ENCODE measurements at regions not wholly inside any gene's neighbourhood (a gene's known extent, or its start where the extent isn't known, plus 50 kb on each side); places are given as distances from the start of the nearest gene placed in this dataset.

- CTCF ChIA-PET: no interaction called here
- H3K27ac ChIP-seq (ENCODE audit: extremely low read depth, low read depth, low read length): no peak overlapping the region
- H3K36me3 ChIP-seq (ENCODE audit: control insufficient read depth in 2 of 2, insufficient read depth in 1 of 2, low read length in 2 of 2): no peaks in the 10 kb centered on the region
- H3K4me1 ChIP-seq (ENCODE audit: control insufficient read depth, insufficient read depth, low read length): no peaks in the 10 kb centered on the region
- TF ChIP-seq ZNF354C (tag by site-specific recombination; IDR thresholded peaks at IDR 0.05; ENCODE audit: borderline replicate concordance, low read depth) (no peak), ZBTB8A (tag by site-specific recombination; IDR thresholded peaks at IDR 0.05) (no peak), TCF7L2 (IDR thresholded peaks at IDR 0.05; ENCODE audit: borderline replicate concordance, low read depth, low read length) (no peak), ZNF747 (tag by site-specific recombination; IDR thresholded peaks at IDR 0.05) (no peak), ZNF600 (tag by site-specific recombination; IDR thresholded peaks at IDR 0.05) (no peak), ZNF664 (tag by site-specific recombination; IDR thresholded peaks at IDR 0.05) (no peak), ZNF843 (tag by site-specific recombination; IDR thresholded peaks at IDR 0.05) (no peak)
- no peak overlapping the region for H3K4me3 ChIP-seq (ENCODE audit: low read depth, low read length)
- H3K9me3 ChIP-seq (ENCODE audit: control insufficient read depth, insufficient read depth, low read depth, low read length): no peaks in the 10 kb centered on the region
- POLR2A ChIA-PET: no interaction called here
Measured at GRCh38 chr4:137278431-137278830, 253.9 kb downstream of the PCDH18 start.

- TF ChIP-seq ZBTB10 (tag by site-specific recombination; IDR thresholded peaks at IDR 0.05) (no peak), ZNF24 (tag by site-specific recombination; IDR thresholded peaks at IDR 0.05) (no peak), YY1 (tag by site-specific recombination; IDR thresholded peaks at IDR 0.05) (no peak), HOXA7 (CRISPR knock-in tag; IDR thresholded peaks at IDR 0.05; ENCODE audit: borderline replicate concordance) (no peak), ZBTB21 (tag by site-specific recombination; IDR thresholded peaks at IDR 0.05) (no peak), ZNF707 (tag by site-specific recombination; IDR thresholded peaks at IDR 0.05) (no peak), ZNF214 (tag by site-specific recombination; IDR thresholded peaks at IDR 0.05; ENCODE audit: borderline replicate concordance) (no peak), ZNF585B (tag by site-specific recombination; IDR thresholded peaks at IDR 0.05) (no peak), ZNF596 (tag by site-specific recombination; IDR thresholded peaks at IDR 0.05) (no peak), ZNF311 (tag by site-specific recombination; IDR thresholded peaks at IDR 0.05; ENCODE audit: borderline replicate concordance) (no peak), ZNF10 (tag by site-specific recombination; IDR thresholded peaks at IDR 0.05) (no peak), ZNF132 (tag by site-specific recombination; IDR thresholded peaks at IDR 0.05; ENCODE audit: borderline replicate concordance) (no peak), KLF16 (tag by site-specific recombination; IDR thresholded peaks at IDR 0.05) (no peak), ZNF747 (tag by site-specific recombination; IDR thresholded peaks at IDR 0.05) (no peak), ZNF248 (tag by site-specific recombination; IDR thresholded peaks at IDR 0.05) (no peak), ZNF529 (tag by site-specific recombination; IDR thresholded peaks at IDR 0.05; ENCODE audit: insufficient replicate concordance) (no peak)
- H3K4me1 ChIP-seq (ENCODE audit: control insufficient read depth, insufficient read depth, low read length): no peaks in the 10 kb centered on the region
- H3K4me3 ChIP-seq (ENCODE audit: low read depth, low read length): no peak overlapping the region
- ChIA-PET POLR2A (no interaction called here), CTCF (no interaction called here)
- no peaks in the 10 kb centered on the region for H3K36me3 ChIP-seq (ENCODE audit: control insufficient read depth in 2 of 2, insufficient read depth in 1 of 2, low read length in 2 of 2)
- H3K27ac ChIP-seq (ENCODE audit: extremely low read depth, low read depth, low read length): no peak overlapping the region
- no peaks in the 10 kb centered on the region for H3K9me3 ChIP-seq (ENCODE audit: control insufficient read depth, insufficient read depth, low read depth, low read length)
Measured at GRCh38 chr4:137274404-137274803, 257.9 kb downstream of the PCDH18 start.

GRCh38 chr4:137267024-137267423 is 265.3 kb downstream of the PCDH18 start:
- TF ChIP-seq PBX3 (CRISPR knock-in tag; IDR thresholded peaks at IDR 0.05) (no peak), ZBTB17 (tag by site-specific recombination; IDR thresholded peaks at IDR 0.05) (no peak)
- no peaks in the 10 kb centered on the region for H3K4me1 ChIP-seq (ENCODE audit: control insufficient read depth, insufficient read depth, low read length)
- no peaks in the 10 kb centered on the region for H3K9me3 ChIP-seq (ENCODE audit: control insufficient read depth, insufficient read depth, low read depth, low read length)
- no peak overlapping the region for H3K27ac ChIP-seq (ENCODE audit: extremely low read depth, low read depth, low read length)
- no peak overlapping the region for H3K4me3 ChIP-seq (ENCODE audit: low read depth, low read length)
- no peaks in the 10 kb centered on the region for H3K36me3 ChIP-seq (ENCODE audit: control insufficient read depth in 2 of 2, insufficient read depth in 1 of 2, low read length in 2 of 2)
- CTCF ChIA-PET: no interaction called here
- POLR2A ChIA-PET: no interaction called here
